Adrenal gland (tissue), 5 donors: ENCODE measurements at regions not wholly inside any gene's neighbourhood (a gene's known extent, or its start where the extent isn't known, plus 50 kb on each side); places are given as distances from the start of the nearest gene placed in this dataset.

Experiments used
- POLR2A ChIP-seq, 2 donors: fragments of 450-650 bp; IDR thresholded peaks; one replicate each; pipeline ENCODE4 v1.6.1; 2017; ENCODE audit warnings: antibody characterized with exemption in 2 of 2, mild to moderate bottlenecking in 2 of 2, moderate library complexity in 1 of 2
- TF ChIP-seq, protein P1 (sequence below), 6 experiments: fragments of 450-650 bp in 4 of 6; fragments of 200-600 bp in 2 of 6; sonication (generic) in 1 of 6; IDR thresholded peaks; 1 replicate in 5 of 6; 2 replicates in 1 of 6; pipeline versions ENCODE4 v1.5.1 to v1.8.0; 2016 to 2021; ENCODE audit warnings: antibody characterized with exemption in 6 of 6, mild to moderate bottlenecking in 2 of 6, moderate library complexity in 1 of 6
- donor health status: DM: no; HTN: no; CAD: no.

DNA sequence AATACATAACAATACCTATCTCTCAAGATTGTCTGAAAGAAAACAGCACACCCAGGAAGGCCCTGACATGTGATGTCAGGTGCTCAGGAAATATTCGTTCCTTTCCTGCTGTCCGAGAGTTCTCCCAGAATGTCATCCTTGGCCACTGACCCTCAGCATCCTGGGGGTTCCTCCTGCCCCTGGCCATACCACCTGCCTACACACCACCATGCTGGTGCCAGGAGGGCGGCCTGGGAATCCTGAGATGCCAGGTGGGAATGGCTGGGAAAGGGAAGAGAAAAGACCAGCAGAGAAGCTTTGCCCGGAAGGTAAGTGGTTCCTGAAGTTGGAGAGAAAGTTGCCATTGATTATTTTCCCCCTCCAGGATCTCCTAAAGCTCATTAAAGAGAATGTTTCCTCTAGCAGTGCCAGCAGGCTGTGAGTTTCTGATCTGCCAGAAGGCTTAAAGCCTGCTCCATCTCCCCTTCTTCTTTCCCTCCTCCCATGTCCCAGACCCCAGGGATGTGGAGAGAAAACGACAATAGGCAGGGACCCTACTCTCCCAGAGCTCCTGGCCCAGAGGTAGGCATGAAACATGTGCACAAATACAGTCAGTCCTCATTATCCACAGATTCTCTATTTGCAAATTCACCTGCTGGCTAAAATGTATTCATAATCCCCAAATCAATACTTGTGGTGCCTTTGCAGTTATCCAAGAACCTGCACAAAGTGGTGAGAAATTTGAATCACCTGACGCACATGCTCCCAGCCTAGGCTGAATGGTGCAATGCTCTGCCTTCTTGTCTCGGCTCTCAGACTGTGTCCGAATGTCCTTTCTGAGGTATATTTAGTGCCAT, 147.1 kb upstream of the MYCN start:
- TF ChIP-seq, protein P1, sequence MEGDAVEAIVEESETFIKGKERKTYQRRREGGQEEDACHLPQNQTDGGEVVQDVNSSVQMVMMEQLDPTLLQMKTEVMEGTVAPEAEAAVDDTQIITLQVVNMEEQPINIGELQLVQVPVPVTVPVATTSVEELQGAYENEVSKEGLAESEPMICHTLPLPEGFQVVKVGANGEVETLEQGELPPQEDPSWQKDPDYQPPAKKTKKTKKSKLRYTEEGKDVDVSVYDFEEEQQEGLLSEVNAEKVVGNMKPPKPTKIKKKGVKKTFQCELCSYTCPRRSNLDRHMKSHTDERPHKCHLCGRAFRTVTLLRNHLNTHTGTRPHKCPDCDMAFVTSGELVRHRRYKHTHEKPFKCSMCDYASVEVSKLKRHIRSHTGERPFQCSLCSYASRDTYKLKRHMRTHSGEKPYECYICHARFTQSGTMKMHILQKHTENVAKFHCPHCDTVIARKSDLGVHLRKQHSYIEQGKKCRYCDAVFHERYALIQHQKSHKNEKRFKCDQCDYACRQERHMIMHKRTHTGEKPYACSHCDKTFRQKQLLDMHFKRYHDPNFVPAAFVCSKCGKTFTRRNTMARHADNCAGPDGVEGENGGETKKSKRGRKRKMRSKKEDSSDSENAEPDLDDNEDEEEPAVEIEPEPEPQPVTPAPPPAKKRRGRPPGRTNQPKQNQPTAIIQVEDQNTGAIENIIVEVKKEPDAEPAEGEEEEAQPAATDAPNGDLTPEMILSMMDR (IDR thresholded peaks at IDR 0.05) = no peak
- TF ChIP-seq POLR2A (IDR thresholded peaks at IDR 0.05) = no peak
